Liver (tissue), 8 donors: ENCODE measurements at regions not wholly inside any gene's neighbourhood (a gene's known extent, or its start where the extent isn't known, plus 50 kb on each side); places are given as distances from the start of the nearest gene placed in this dataset.
A peak's percentile ranks its signal among the peaks of the same experiment; 100 is the strongest.

Experiments
- DNase-seq: peaks from one replicate; pipeline ENCODE4 v3.0.0-alpha.2; 2017; ENCODE audit warnings: low spot score
- H3K27ac ChIP-seq, 2 donors: one replicate each; pipeline ENCODE4 v1.7.0; 2013; ENCODE audit warnings: inconsistent platforms in 2 of 2, low read length in 2 of 2, control low read depth in 1 of 2, low read depth in 1 of 2, mild to moderate bottlenecking in 1 of 2
- H3K27me3 ChIP-seq, 4 donors: one replicate each; pipeline versions ENCODE4 v1.6.1 to v1.7.0; 2013; ENCODE audit warnings: low read length in 3 of 4, inconsistent platforms in 1 of 4, mild to moderate bottlenecking in 1 of 4, moderate library complexity in 1 of 4; ENCODE audit not compliant: control insufficient read depth in 4 of 4, insufficient read depth in 4 of 4
- H3K36me3 ChIP-seq, 4 donors: one replicate each; pipeline versions ENCODE4 v1.6.1 to v1.7.0; 2013; ENCODE audit warnings: low read length in 3 of 4, mild to moderate bottlenecking in 3 of 4, low read depth in 1 of 4, moderate library complexity in 1 of 4; ENCODE audit not compliant: control insufficient read depth in 4 of 4, insufficient read depth in 3 of 4
- H3K4me1 ChIP-seq, 4 donors: one replicate each; pipeline versions ENCODE4 v1.6.1 to v1.7.0; 2013; ENCODE audit warnings: low read length in 3 of 4, mild to moderate bottlenecking in 3 of 4, moderate library complexity in 1 of 4; ENCODE audit not compliant: control insufficient read depth in 4 of 4, insufficient read depth in 4 of 4
- H3K4me3 ChIP-seq, 3 donors: one replicate each; pipeline versions ENCODE4 v1.6.1 to v1.7.0; 2013; ENCODE audit warnings: low read length in 3 of 3, control low read depth in 1 of 3, low read depth in 1 of 3, mild to moderate bottlenecking in 1 of 3
- H3K9ac ChIP-seq, 2 donors: one replicate each; pipeline ENCODE4 v1.7.0; 2013; ENCODE audit warnings: low read length in 2 of 2, mild to moderate bottlenecking in 2 of 2, moderate library complexity in 2 of 2, control low read depth in 1 of 2, low read depth in 1 of 2
- H3K9me3 ChIP-seq, 4 donors: one replicate each; pipeline versions ENCODE4 v1.6.1 to v1.7.0; 2013; ENCODE audit warnings: low read length in 3 of 4; ENCODE audit not compliant: control insufficient read depth in 4 of 4
- ATF3 ChIP-seq: IDR thresholded peaks from 2 replicates; pipeline ENCODE4 v1.6.1; 2016; ENCODE audit warnings: antibody characterized with exemption
- CTCF ChIP-seq: fragments of 150-350 bp; IDR thresholded peaks from 2 replicates; pipeline ENCODE4 v1.5.1; 2017; ENCODE audit warnings: improper control_type of control experiment, low read depth, low read length; ENCODE audit not compliant: missing input control
- EGR1 ChIP-seq, 2 donors: IDR thresholded peaks; 2 replicates each; pipeline ENCODE4 v1.6.1; 2016 to 2018; ENCODE audit warnings: antibody characterized with exemption in 2 of 2, low read depth in 2 of 2
- FOXA2 ChIP-seq: IDR thresholded peaks from 2 replicates; pipeline ENCODE4 v1.6.1; 2016; ENCODE audit warnings: antibody characterized with exemption
- HNF4G ChIP-seq: IDR thresholded peaks from 2 replicates; pipeline ENCODE4 v1.6.1; 2016; ENCODE audit warnings: antibody characterized with exemption
- MAX ChIP-seq: IDR thresholded peaks from 2 replicates; pipeline ENCODE4 v1.6.1; 2016; ENCODE audit warnings: antibody characterized with exemption
- NR2F2 ChIP-seq: IDR thresholded peaks from 2 replicates; pipeline ENCODE4 v1.6.1; 2016; ENCODE audit warnings: antibody characterized with exemption
- RAD21 ChIP-seq, 2 donors: IDR thresholded peaks; 2 replicates each; pipeline ENCODE4 v1.6.1; 2016; ENCODE audit warnings: antibody characterized with exemption in 2 of 2, mild to moderate bottlenecking in 2 of 2
- RXRA ChIP-seq, 2 donors: IDR thresholded peaks; 2 replicates each; pipeline ENCODE4 v1.6.1; 2017 to 2018; ENCODE audit warnings: antibody characterized with exemption in 2 of 2, mild to moderate bottlenecking in 1 of 2
- SP1 ChIP-seq: IDR thresholded peaks from 2 replicates; pipeline ENCODE4 v1.6.1; 2018; ENCODE audit warnings: antibody characterized with exemption, mild to moderate bottlenecking
- TAF1 ChIP-seq: conservative IDR thresholded peaks from 2 replicates; pipeline ENCODE4 v1.6.1; 2016; ENCODE audit warnings: antibody characterized with exemption, mild to moderate bottlenecking
- YY1 ChIP-seq: IDR thresholded peaks from 2 replicates; pipeline ENCODE4 v1.6.1; 2016; ENCODE audit warnings: antibody characterized with exemption, mild to moderate bottlenecking
- ZBTB33 ChIP-seq: IDR thresholded peaks from 2 replicates; pipeline ENCODE4 v1.6.1; 2016; ENCODE audit warnings: antibody characterized with exemption
- WGBS: extraction: QIAGEN DNeasy Blood & Tissue Kit; methylation state at CpG from one replicate; pipeline ENCODE4 v1.1.7; 2013; 5-methylcytosine and 5-hydroxymethylcytosine counted together
- donor health status: healthy.
- donor health status: healthy.
- donor health status: healthy.
- donor health status: healthy.
- donor health status: healthy.

GRCh38 chr5:145681216-145681615 lies 153.9 kb downstream of the PRELID2 start:
- Histone ChIP-seq H3K27ac (no peak overlapping the region), H3K4me1 (peaks cover 0 to 7% (median 7%) of the 10 kb centered on the region in 4 donors), H3K4me3 (no peak overlapping the region), H3K9me3 (no peaks in the 10 kb centered on the region), H3K36me3 (no peaks in the 10 kb centered on the region), H3K9ac (no peak overlapping the region), H3K27me3 (no peaks in the 10 kb centered on the region)
- TF ChIP-seq YY1: peak; percentile 9
- no peak for TF ChIP-seq RXRA (IDR thresholded peaks at IDR 0.05)
- no peak for DNase-seq
- WGBS: 84% methylated on average over 1 of the region's 1 CpG

- Histone ChIP-seq H3K4me3 (no peak overlapping the region), H3K27ac (no peak overlapping the region), H3K27me3 (no peaks in the 10 kb centered on the region), H3K36me3 (no peaks in the 10 kb centered on the region), H3K9ac (no peak overlapping the region), H3K9me3 (no peaks in the 10 kb centered on the region), H3K4me1 (peaks cover 0 to 7% (median 7%) of the 10 kb centered on the region in 4 donors)
- WGBS: 73% methylated on average over 7 of the region's 7 CpGs
- DNase-seq: no peak
- TF ChIP-seq RXRA (IDR thresholded peaks at IDR 0.05): peak in 1 of 2 donors; percentile 37
- TF ChIP-seq CTCF: no peak
Measured at GRCh38 chr5:145680767-145681166, 154.4 kb downstream of the PRELID2 start.

- Histone ChIP-seq H3K9ac (no peak overlapping the region), H3K4me3 (no peak overlapping the region), H3K4me1 (peaks cover 0 to 7% (median 7%) of the 10 kb centered on the region in 4 donors), H3K27ac (no peak overlapping the region), H3K36me3 (no peaks in the 10 kb centered on the region), H3K27me3 (no peaks in the 10 kb centered on the region), H3K9me3 (no peaks in the 10 kb centered on the region)
- DNase-seq: no peak
- TF ChIP-seq YY1 (no peak), NR2F2 (no peak), FOXA2 (no peak), ATF3 (no peak), CTCF (peak; percentile 4), SP1 (no peak), EGR1 (IDR thresholded peaks at IDR 0.05; ENCODE audit: low read depth in 2 of 2) (no peak), ZBTB33 (no peak), RAD21 (IDR thresholded peaks at IDR 0.05) (peak in 1 of 2 donors; percentile 30), TAF1 (no peak), HNF4G (no peak), MAX (no peak)
Measured at GRCh38 chr5:145680169-145680568, 155.0 kb downstream of the PRELID2 start.
